ENCODE measurements at regions not wholly inside any gene's neighbourhood (a gene's known extent, or its start where the extent isn't known, plus 50 kb on each side); places are given as distances from the start of the nearest gene placed in this dataset.
"Not testable (repeated sequence)": the region's sequence is repeated elsewhere in the genome, so short reads cannot be mapped to it uniquely, and the experiment has no call there.

DNA sequence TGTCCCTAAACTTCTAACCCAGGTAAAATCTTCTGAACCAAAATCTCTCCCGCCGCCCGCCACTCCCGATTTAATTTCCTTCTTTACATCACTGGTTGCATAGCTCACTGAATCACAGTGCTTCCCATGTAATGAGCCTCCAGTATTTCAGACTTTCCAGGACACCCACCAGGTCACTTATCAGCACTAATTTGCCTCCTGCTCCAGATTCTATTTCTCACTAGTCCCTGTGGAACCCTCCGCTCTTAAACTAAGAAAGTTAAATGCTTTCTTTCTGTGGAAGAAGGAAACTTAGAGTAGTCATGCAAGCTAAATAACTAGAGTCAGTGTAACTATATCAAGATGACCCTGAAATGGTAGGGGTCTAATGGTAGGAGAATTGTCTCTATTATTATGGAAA lies 106.6 kb upstream of the OPCML start:
- Histone ChIP-seq H3K9me3 (ENCODE audit: low read length) (no peaks in the 10 kb centered on the region), H3K27ac (ENCODE audit: low read length) (no peak overlapping the region), H3K27me3 (ENCODE audit: low read length) (no peaks in the 10 kb centered on the region), H2AFZ (ENCODE audit: low read length) (no peak overlapping the region), H3K4me3 (ENCODE audit: low read length) (no peak overlapping the region), H3K4me1 (ENCODE audit: low read length) (no peaks in the 10 kb centered on the region), H3K9me2 (replicated peaks; ENCODE audit: insufficient read depth, low read length) (no peaks in the 10 kb centered on the region), H3K79me2 (ENCODE audit: low read length) (no peaks in the 10 kb centered on the region), H3K4me2 (ENCODE audit: low read depth, low read length, poor library complexity, severe bottlenecking) (no peak overlapping the region), H4K20me1 (ENCODE audit: insufficient read depth, low read depth, low read length) (no peaks in the 10 kb centered on the region), H3K9ac (ENCODE audit: low read length) (no peak overlapping the region), H3K36me3 (ENCODE audit: insufficient read depth, low read length) (no peaks in the 10 kb centered on the region)
- DNase-seq, result no peak

DNA sequence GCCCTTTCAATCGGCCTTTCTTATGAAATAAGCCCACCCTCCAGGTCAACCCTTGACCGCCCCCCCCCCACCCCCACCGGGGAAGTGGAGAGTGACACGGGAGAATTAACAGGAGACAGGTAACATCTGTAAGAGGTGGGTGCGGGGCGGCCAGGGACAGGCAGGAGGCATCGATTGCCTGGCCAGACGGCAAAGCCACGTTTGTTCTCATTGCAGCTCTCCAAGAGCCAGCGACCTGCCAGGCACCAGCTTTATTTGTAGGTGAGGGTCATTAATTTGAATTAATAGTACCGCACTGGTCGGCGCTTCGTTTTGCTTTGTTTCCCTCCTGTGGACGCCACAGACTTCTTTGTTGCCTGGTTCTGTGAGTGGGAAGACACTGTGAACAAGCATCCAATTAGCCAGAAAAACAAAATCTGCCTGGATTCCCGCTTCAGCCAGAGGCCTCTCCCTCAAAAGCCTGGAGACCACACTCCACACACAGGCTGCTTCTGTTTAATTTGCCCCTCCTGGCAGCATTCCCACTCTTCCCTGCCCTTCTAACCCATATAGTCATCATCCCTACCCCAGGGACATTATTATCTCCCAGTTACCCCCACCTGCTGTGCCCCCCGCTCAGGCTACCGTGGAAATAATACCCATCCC lies 104.5 kb upstream of the OPCML start:
- Histone ChIP-seq H3K9me2 (replicated peaks; ENCODE audit: insufficient read depth, low read length) (no peaks in the 10 kb centered on the region), H3K79me2 (ENCODE audit: low read length) (no peaks in the 10 kb centered on the region), H2AFZ (ENCODE audit: low read length) (no peak overlapping the region), H3K36me3 (ENCODE audit: insufficient read depth, low read length) (no peaks in the 10 kb centered on the region), H3K4me1 (ENCODE audit: low read length) (no peaks in the 10 kb centered on the region), H3K4me2 (ENCODE audit: low read depth, low read length, poor library complexity, severe bottlenecking) (no peak overlapping the region), H3K9ac (ENCODE audit: low read length) (no peak overlapping the region), H3K27me3 (ENCODE audit: low read length) (no peaks in the 10 kb centered on the region), H3K9me3 (ENCODE audit: low read length) (no peaks in the 10 kb centered on the region), H3K27ac (ENCODE audit: low read length) (no peak overlapping the region), H4K20me1 (ENCODE audit: insufficient read depth, low read depth, low read length) (no peaks in the 10 kb centered on the region), H3K4me3 (ENCODE audit: low read length) (no peak overlapping the region)
- DNase-seq, result no peak

DNA sequence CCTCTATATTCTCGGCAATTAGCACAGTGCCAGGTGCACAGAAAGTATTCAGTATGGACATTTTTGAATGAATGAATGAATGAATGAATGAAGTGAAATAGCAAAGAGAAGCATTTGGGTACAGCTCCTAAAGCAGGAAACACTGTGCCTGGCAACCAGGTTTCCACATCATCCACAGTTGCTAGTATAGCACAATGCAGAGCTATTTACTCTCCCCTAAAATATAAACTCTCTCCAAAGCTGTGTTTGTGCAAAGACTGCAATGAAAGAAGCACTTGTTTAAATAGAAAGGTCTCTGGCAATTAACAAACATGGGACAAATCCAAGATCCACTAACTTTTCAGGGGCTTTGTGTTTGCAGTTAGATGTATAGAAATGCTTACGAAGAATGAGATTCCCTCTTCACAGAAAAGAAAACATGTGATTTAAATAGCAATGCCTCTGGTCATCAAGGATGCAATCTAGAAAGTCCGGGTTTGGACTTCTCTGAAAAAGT lies 103.0 kb upstream of the OPCML start:
- H2AFZ ChIP-seq (ENCODE audit: low read length), result no peak overlapping the region
- H3K4me3 ChIP-seq (ENCODE audit: low read length), result no peak overlapping the region
- H3K79me2 ChIP-seq (ENCODE audit: low read length), result no peaks in the 10 kb centered on the region
- no peak overlapping the region for H3K9ac ChIP-seq (ENCODE audit: low read length)
- H3K9me2 ChIP-seq (replicated peaks; ENCODE audit: insufficient read depth, low read length), result no peaks in the 10 kb centered on the region
- no peaks in the 10 kb centered on the region for H4K20me1 ChIP-seq (ENCODE audit: insufficient read depth, low read depth, low read length)
- DNase-seq, result no peak
- H3K4me1 ChIP-seq (ENCODE audit: low read length), result no peaks in the 10 kb centered on the region
- no peak overlapping the region for H3K4me2 ChIP-seq (ENCODE audit: low read depth, low read length, poor library complexity, severe bottlenecking)
- no peaks in the 10 kb centered on the region for H3K9me3 ChIP-seq (ENCODE audit: low read length)
- no peaks in the 10 kb centered on the region for H3K27me3 ChIP-seq (ENCODE audit: low read length)
- no peaks in the 10 kb centered on the region for H3K36me3 ChIP-seq (ENCODE audit: insufficient read depth, low read length)
- no peak overlapping the region for H3K27ac ChIP-seq (ENCODE audit: low read length)

DNA sequence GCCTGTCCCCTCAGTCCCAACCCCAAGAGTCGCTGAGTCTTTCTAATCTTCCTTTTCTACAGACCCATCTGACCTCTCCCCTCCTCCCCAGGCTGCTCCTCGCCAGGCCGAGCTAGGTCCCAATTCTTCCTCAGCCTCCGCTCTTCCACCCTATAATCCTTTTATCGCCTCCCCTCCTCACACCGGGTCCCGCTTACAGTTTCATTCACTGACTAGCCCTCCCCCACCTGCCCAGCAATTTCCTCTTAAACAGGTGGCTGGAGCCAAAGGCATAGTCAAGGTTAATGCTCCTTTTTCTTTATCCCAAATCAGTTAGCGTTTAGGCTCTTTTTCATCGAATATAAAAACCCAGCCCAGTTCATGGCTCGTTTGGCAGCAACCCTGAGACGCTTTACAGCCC lies 96.1 kb upstream of the OPCML start:
- not testable (repeated sequence) for H3K79me2 ChIP-seq (ENCODE audit: low read length); H3K27ac ChIP-seq (ENCODE audit: low read length); H3K4me1 ChIP-seq (ENCODE audit: low read length); H3K9me3 ChIP-seq (ENCODE audit: low read length); H3K36me3 ChIP-seq (ENCODE audit: insufficient read depth, low read length); H3K27me3 ChIP-seq (ENCODE audit: low read length); H3K4me3 ChIP-seq (ENCODE audit: low read length); H3K9ac ChIP-seq (ENCODE audit: low read length); H4K20me1 ChIP-seq (ENCODE audit: insufficient read depth, low read depth, low read length); DNase-seq; H2AFZ ChIP-seq (ENCODE audit: low read length); H3K9me2 ChIP-seq (replicated peaks; ENCODE audit: insufficient read depth, low read length); H3K4me2 ChIP-seq (ENCODE audit: low read depth, low read length, poor library complexity, severe bottlenecking)

DNA sequence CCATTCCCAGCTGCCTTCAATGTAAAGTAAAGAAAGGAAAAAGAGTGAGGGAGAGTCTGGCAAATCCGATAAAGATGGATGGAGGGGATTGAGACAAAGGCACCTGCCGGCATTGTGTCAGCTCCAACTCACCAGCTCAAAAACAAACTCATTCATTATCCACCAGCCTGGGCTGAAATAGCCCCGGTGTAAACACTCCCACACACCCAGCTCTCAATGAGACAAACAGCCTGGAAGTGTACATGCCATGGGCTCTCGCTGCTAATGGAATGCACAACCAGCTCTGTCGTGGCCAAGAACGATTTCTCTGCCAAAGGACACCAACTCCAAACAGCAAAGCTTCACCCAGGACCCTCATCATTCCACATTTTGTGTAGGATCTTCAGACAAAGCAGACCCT lies 89.3 kb upstream of the OPCML start:
- H3K36me3 ChIP-seq (ENCODE audit: insufficient read depth, low read length), result no peaks in the 10 kb centered on the region
- no peaks in the 10 kb centered on the region for H3K9me3 ChIP-seq (ENCODE audit: low read length)
- no peak overlapping the region for H3K9ac ChIP-seq (ENCODE audit: low read length)
- H4K20me1 ChIP-seq (ENCODE audit: insufficient read depth, low read depth, low read length), result no peaks in the 10 kb centered on the region
- H2AFZ ChIP-seq (ENCODE audit: low read length), result no peak overlapping the region
- no peaks in the 10 kb centered on the region for H3K4me1 ChIP-seq (ENCODE audit: low read length)
- no peak overlapping the region for H3K27ac ChIP-seq (ENCODE audit: low read length)
- H3K9me2 ChIP-seq (replicated peaks; ENCODE audit: insufficient read depth, low read length), result no peaks in the 10 kb centered on the region
- no peaks in the 10 kb centered on the region for H3K27me3 ChIP-seq (ENCODE audit: low read length)
- H3K79me2 ChIP-seq (ENCODE audit: low read length), result no peaks in the 10 kb centered on the region
- no peak for DNase-seq
- no peak overlapping the region for H3K4me3 ChIP-seq (ENCODE audit: low read length)
- H3K4me2 ChIP-seq (ENCODE audit: low read depth, low read length, poor library complexity, severe bottlenecking), result no peak overlapping the region

DNA sequence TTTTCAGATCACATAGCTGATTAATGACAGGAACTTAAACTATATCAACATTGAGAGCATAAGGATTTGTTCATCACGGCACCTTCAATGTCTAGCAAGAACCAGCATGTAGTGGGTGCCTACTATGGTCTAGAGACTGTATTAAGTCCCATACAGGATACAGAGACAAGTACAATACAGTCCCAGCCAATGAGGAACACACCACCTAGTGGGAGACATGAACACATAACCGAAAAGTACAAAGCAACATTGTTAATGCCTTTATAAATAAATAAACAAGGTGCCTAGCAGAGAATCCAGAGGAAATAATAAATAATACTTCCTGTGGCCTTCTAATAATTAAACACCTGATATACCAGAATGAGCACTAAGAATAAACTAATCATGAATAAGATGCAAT lies 87.7 kb upstream of the OPCML start:
- Histone ChIP-seq H3K4me1 (ENCODE audit: low read length) (no peaks in the 10 kb centered on the region), H3K4me3 (ENCODE audit: low read length) (no peak overlapping the region), H3K9me3 (ENCODE audit: low read length) (no peaks in the 10 kb centered on the region), H2AFZ (ENCODE audit: low read length) (no peak overlapping the region), H3K36me3 (ENCODE audit: insufficient read depth, low read length) (no peaks in the 10 kb centered on the region), H3K27me3 (ENCODE audit: low read length) (no peaks in the 10 kb centered on the region), H3K4me2 (ENCODE audit: low read depth, low read length, poor library complexity, severe bottlenecking) (no peak overlapping the region), H3K9me2 (replicated peaks; ENCODE audit: insufficient read depth, low read length) (no peaks in the 10 kb centered on the region), H3K9ac (ENCODE audit: low read length) (no peak overlapping the region), H3K79me2 (ENCODE audit: low read length) (no peaks in the 10 kb centered on the region), H3K27ac (ENCODE audit: low read length) (no peak overlapping the region), H4K20me1 (ENCODE audit: insufficient read depth, low read depth, low read length) (no peaks in the 10 kb centered on the region)
- peak; percentile 47 for DNase-seq

DNA sequence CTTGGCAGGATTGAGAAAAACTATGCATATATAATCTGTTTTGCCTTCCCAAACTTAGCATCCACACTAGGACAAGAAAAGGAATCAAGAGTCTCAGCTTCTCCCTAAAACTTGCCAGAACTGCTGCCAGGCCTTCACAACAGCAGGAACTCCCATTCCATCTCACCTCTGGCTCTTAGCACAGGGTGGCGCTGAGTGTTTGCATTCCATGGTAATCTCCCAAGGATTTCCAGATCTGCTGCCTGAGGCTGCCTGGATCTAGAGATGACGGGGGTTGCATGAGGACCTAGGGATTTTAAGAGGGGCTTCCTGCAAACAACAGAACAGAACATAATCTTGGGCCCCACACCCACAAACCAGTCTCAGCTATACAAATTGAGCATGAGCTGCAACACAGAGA lies 87.1 kb upstream of the OPCML start:
- H3K9me2 ChIP-seq (replicated peaks; ENCODE audit: insufficient read depth, low read length), result no peaks in the 10 kb centered on the region
- no peak overlapping the region for H3K4me3 ChIP-seq (ENCODE audit: low read length)
- no peaks in the 10 kb centered on the region for H3K27me3 ChIP-seq (ENCODE audit: low read length)
- no peak overlapping the region for H3K27ac ChIP-seq (ENCODE audit: low read length)
- H3K4me2 ChIP-seq (ENCODE audit: low read depth, low read length, poor library complexity, severe bottlenecking), result no peak overlapping the region
- no peak overlapping the region for H2AFZ ChIP-seq (ENCODE audit: low read length)
- no peak overlapping the region for H3K9ac ChIP-seq (ENCODE audit: low read length)
- no peaks in the 10 kb centered on the region for H3K9me3 ChIP-seq (ENCODE audit: low read length)
- no peaks in the 10 kb centered on the region for H3K4me1 ChIP-seq (ENCODE audit: low read length)
- DNase-seq, result no peak
- no peaks in the 10 kb centered on the region for H4K20me1 ChIP-seq (ENCODE audit: insufficient read depth, low read depth, low read length)
- H3K36me3 ChIP-seq (ENCODE audit: insufficient read depth, low read length), result no peaks in the 10 kb centered on the region
- H3K79me2 ChIP-seq (ENCODE audit: low read length), result no peaks in the 10 kb centered on the region

DNA sequence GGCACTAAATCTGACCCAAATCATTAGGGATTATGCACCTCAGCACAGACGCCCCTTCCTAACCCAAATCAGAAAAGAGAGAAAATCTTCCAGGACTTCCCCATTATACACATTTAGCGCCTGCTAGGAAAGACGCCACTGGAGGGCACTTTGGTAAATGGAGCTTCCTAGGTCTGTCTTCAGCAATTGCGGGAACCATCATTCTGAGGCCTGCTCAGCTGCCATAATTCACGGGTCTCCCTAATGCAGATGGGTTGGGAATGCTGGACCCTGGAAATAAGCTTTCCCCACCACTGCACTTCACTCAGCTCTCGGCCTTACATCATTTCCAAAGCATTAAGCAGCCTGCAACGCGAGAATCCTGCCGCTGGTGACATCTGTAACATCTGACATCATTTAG lies 86.2 kb upstream of the OPCML start:
- no peaks in the 10 kb centered on the region for H3K27me3 ChIP-seq (ENCODE audit: low read length)
- no peak overlapping the region for H3K4me3 ChIP-seq (ENCODE audit: low read length)
- H3K9me2 ChIP-seq (replicated peaks; ENCODE audit: insufficient read depth, low read length), result no peaks in the 10 kb centered on the region
- H3K4me1 ChIP-seq (ENCODE audit: low read length), result no peaks in the 10 kb centered on the region
- no peak overlapping the region for H2AFZ ChIP-seq (ENCODE audit: low read length)
- H3K4me2 ChIP-seq (ENCODE audit: low read depth, low read length, poor library complexity, severe bottlenecking), result no peak overlapping the region
- no peak overlapping the region for H3K27ac ChIP-seq (ENCODE audit: low read length)
- no peaks in the 10 kb centered on the region for H3K36me3 ChIP-seq (ENCODE audit: insufficient read depth, low read length)
- H4K20me1 ChIP-seq (ENCODE audit: insufficient read depth, low read depth, low read length), result no peaks in the 10 kb centered on the region
- no peaks in the 10 kb centered on the region for H3K79me2 ChIP-seq (ENCODE audit: low read length)
- no peak for DNase-seq
- H3K9ac ChIP-seq (ENCODE audit: low read length), result no peak overlapping the region
- H3K9me3 ChIP-seq (ENCODE audit: low read length), result no peaks in the 10 kb centered on the region

DNA sequence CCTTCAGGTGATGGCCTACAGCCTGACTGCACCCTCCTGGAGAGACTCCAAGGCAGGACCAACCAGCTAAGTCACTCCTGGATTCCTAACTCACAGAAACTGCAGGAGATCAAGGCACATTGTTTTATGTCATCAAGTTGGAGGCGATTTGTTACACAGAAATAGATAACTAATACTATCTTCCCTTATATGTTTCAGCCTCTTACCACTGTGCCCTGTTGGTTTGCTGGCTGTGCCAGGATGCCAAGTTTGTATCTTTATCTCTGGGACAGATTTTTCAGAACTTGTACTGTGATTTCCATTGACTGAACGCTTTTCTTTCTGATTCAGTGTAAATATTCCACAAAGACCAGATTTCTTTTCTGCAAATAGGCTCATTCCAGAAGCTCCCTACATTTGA lies 76.2 kb upstream of the OPCML start:
- Histone ChIP-seq H3K9me3 (ENCODE audit: low read length) (no peaks in the 10 kb centered on the region), H3K4me3 (ENCODE audit: low read length) (no peak overlapping the region), H3K27me3 (ENCODE audit: low read length) (no peaks in the 10 kb centered on the region), H3K9ac (ENCODE audit: low read length) (no peak overlapping the region), H3K9me2 (replicated peaks; ENCODE audit: insufficient read depth, low read length) (no peaks in the 10 kb centered on the region), H3K4me1 (ENCODE audit: low read length) (no peaks in the 10 kb centered on the region), H3K27ac (ENCODE audit: low read length) (no peak overlapping the region), H4K20me1 (ENCODE audit: insufficient read depth, low read depth, low read length) (no peaks in the 10 kb centered on the region), H3K79me2 (ENCODE audit: low read length) (no peaks in the 10 kb centered on the region), H2AFZ (ENCODE audit: low read length) (no peak overlapping the region), H3K4me2 (ENCODE audit: low read depth, low read length, poor library complexity, severe bottlenecking) (no peak overlapping the region), H3K36me3 (ENCODE audit: insufficient read depth, low read length) (no peaks in the 10 kb centered on the region)
- DNase-seq, result no peak

All from Karpas-422 (cell line).